AG04450 (cell line): ENCODE measurements at regions not wholly inside any gene's neighbourhood (a gene's known extent, or its start where the extent isn't known, plus 50 kb on each side); places are given as distances from the start of the nearest gene placed in this dataset.

ENCODE experiments used
- CTCF ChIA-PET: fragments of 300-600, 350-600 bp; formaldehyde crosslinking; extraction: SDS; loops from one replicate; lab custom pipeline; 2022; ENCODE audit warnings: antibody characterized with exemption, inconsistent platforms; lab: Charles Lee
- POLR2A ChIA-PET: fragments of 350-600 bp; formaldehyde crosslinking; extraction: SDS; loops from one replicate; lab custom pipeline; 2021; ENCODE audit warnings: antibody characterized with exemption, inconsistent platforms; lab: Yijun Ruan, JAX
- DNase-seq: peaks from one replicate; pipeline ENCODE4 v3.0.0-alpha.2; 2011; ENCODE audit warnings: low read depth, low spot score
- H3K27ac ChIP-seq: one replicate; pipeline ENCODE4 v1.5.1; 2012; ENCODE audit warnings: low read depth, low read length, control low read depth
- H3K27me3 ChIP-seq: one replicate; pipeline ENCODE4 v1.6.0; 2012; ENCODE audit warnings: low read length; ENCODE audit not compliant: control insufficient read depth, insufficient read depth
- H3K4me3 ChIP-seq: 2 replicates; pipeline ENCODE4 v1.5.1; 2011; ENCODE audit warnings: mild to moderate bottlenecking, low read depth, low read length, control low read depth
- H3K9me3 ChIP-seq: 2 replicates; pipeline ENCODE4 v1.5.1; 2012; ENCODE audit warnings: low read length; ENCODE audit not compliant: control insufficient read depth, insufficient read depth
- CTCF ChIP-seq: IDR thresholded peaks from 2 replicates; pipeline ENCODE4 v1.5.1; 2011; ENCODE audit warnings: low read depth, low read length, control low read depth, inconsistent platforms

GRCh38 chr19:28453420-28453819 lies 759.5 kb downstream of the UQCRFS1 start:
- Histone ChIP-seq H3K27me3 (no peaks in the 10 kb centered on the region), H3K4me3 (no peak overlapping the region), H3K27ac (no peak overlapping the region), H3K9me3 (peaks cover 35% of the 10 kb centered on the region)
- CTCF ChIA-PET: no interaction called here
- POLR2A ChIA-PET: no interaction called here
- no peak for TF ChIP-seq CTCF
- DNase-seq: no peak

GRCh38 chr19:28449803-28450202 lies 763.1 kb downstream of the UQCRFS1 start:
- H3K9me3 ChIP-seq: peaks cover 32% of the 10 kb centered on the region
- ChIA-PET CTCF (no interaction called here), POLR2A (no interaction called here)
- no peak for TF ChIP-seq CTCF
- H3K4me3 ChIP-seq: no peak overlapping the region
- no peak for DNase-seq
- no peak overlapping the region for H3K27ac ChIP-seq
- no peaks in the 10 kb centered on the region for H3K27me3 ChIP-seq

- TF ChIP-seq CTCF: no peak
- Histone ChIP-seq H3K4me3 (no peak overlapping the region), H3K27ac (no peak overlapping the region), H3K27me3 (no peaks in the 10 kb centered on the region), H3K9me3 (peaks cover 27% of the 10 kb centered on the region)
- ChIA-PET POLR2A (no interaction called here), CTCF (no interaction called here)
- no peak for DNase-seq
Observed at GRCh38 chr19:28446511-28446910, 766.4 kb downstream of the UQCRFS1 start.

GRCh38 chr19:28445826-28446225 lies 767.1 kb downstream of the UQCRFS1 start:
- Histone ChIP-seq H3K9me3 (peaks cover 27% of the 10 kb centered on the region), H3K4me3 (no peak overlapping the region), H3K27me3 (no peaks in the 10 kb centered on the region), H3K27ac (no peak overlapping the region)
- TF ChIP-seq CTCF: no peak
- no peak for DNase-seq
- ChIA-PET CTCF (no interaction called here), POLR2A (no interaction called here)

GRCh38 chr19:28444362-28444761 lies 768.6 kb downstream of the UQCRFS1 start:
- ChIA-PET POLR2A (no interaction called here), CTCF (no interaction called here)
- Histone ChIP-seq H3K9me3 (peaks cover 27% of the 10 kb centered on the region), H3K27ac (no peak overlapping the region), H3K4me3 (no peak overlapping the region), H3K27me3 (no peaks in the 10 kb centered on the region)
- no peak for DNase-seq
- no peak for TF ChIP-seq CTCF
